Aorta (tissue), 5 donors: ENCODE measurements at regions not wholly inside any gene's neighbourhood (a gene's known extent, or its start where the extent isn't known, plus 50 kb on each side); places are given as distances from the start of the nearest gene placed in this dataset.

Experiments
- ATAC-seq: fragments of 200-7000 bp; cut with Tn5 transposase; one replicate; pipeline ENCODE4 v1.9.1; 2022; ENCODE audit warnings: moderate library complexity; ENCODE audit not compliant: low FRiP score
- DNase-seq, 2 donors: peaks; one replicate each; pipeline ENCODE4 v3.0.0-alpha.2; 2020
- H3K27ac ChIP-seq, 2 donors: one replicate each; pipeline ENCODE4 v1.5.1; 2013; ENCODE audit warnings: low read length in 2 of 2, mild to moderate bottlenecking in 2 of 2, moderate library complexity in 2 of 2, control low read depth in 1 of 2, inconsistent platforms in 1 of 2, low read depth in 1 of 2
- H3K27me3 ChIP-seq, 2 donors: one replicate each; pipeline ENCODE4 v1.6.1; 2013; ENCODE audit warnings: control low read depth in 1 of 2, low read length in 1 of 2, mild to moderate bottlenecking in 1 of 2, moderate library complexity in 1 of 2; ENCODE audit not compliant: insufficient read depth in 2 of 2, control insufficient read depth in 1 of 2
- H3K36me3 ChIP-seq, 2 donors: one replicate each; pipeline ENCODE4 v1.6.1; 2013; ENCODE audit warnings: control low read depth in 1 of 2, low read length in 1 of 2, mild to moderate bottlenecking in 1 of 2; ENCODE audit not compliant: insufficient read depth in 2 of 2, control insufficient read depth in 1 of 2
- H3K4me1 ChIP-seq, 2 donors: one replicate each; pipeline ENCODE4 v1.6.1; 2013; ENCODE audit warnings: low read length in 2 of 2, control low read depth in 1 of 2, mild to moderate bottlenecking in 1 of 2, moderate library complexity in 1 of 2; ENCODE audit not compliant: insufficient read depth in 2 of 2, control insufficient read depth in 1 of 2
- H3K4me3 ChIP-seq, 2 donors: one replicate each; pipeline ENCODE4 v1.5.1; 2013; ENCODE audit warnings: low read length in 2 of 2, control low read depth in 1 of 2, mild to moderate bottlenecking in 1 of 2
- H3K9me3 ChIP-seq: one replicate; pipeline ENCODE4 v1.6.1; 2013; ENCODE audit warnings: mild to moderate bottlenecking, low read length; ENCODE audit not compliant: control insufficient read depth
- WGBS, 2 donors: extraction: QIAGEN DNeasy Blood & Tissue Kit; methylation state at CpG; one replicate each; pipeline ENCODE4 v1.1.7; 2013; 5-methylcytosine and 5-hydroxymethylcytosine counted together
- intact Hi-C, 2 donors: fragments of 100-400 bp; cut with DNase I; formaldehyde crosslinking; loops; one replicate each; pipeline versions ENCODE4 v1.14.2 to v1.15.0; 2022
- donor health status: healthy with polysubstance abuse.
- donor health status: Bipolar disorder and iron deficiency.
- donor health status: DM: no; HTN: no; CAD: no.
- donor health status: DM: no; HTN: no; CAD: no.
- donor health status: DM: yes; HTN: yes; CAD: no.

DNA sequence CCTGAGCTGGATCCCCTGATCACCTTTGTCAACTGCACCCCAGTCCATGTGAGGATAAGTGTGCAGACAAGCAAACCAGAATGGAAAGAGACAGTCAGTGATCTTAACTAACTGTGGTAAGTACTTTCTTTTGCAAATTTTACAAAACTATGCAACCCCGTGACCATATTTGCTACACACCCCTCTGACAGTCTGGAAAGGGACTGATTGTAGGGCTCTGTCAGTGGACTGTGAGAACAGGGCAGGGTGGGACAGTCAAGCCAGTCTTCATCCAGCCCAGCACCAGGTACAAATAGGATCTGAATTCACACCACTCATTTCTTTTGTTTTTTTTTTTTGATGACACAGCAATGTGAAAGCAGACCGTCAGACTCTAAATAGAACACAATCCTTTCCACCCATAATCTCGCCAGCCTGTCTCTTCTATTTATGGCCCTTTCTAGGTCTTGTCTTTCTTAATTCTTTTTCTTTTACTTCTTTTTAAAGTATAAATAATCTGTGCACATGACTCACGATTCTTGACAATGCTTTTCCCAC, 165.6 kb downstream of the ARL6IP6 start:
- Histone ChIP-seq H3K4me1 (no peaks in the 10 kb centered on the region), H3K4me3 (no peak overlapping the region), H3K9me3 (peaks cover 1% of the 10 kb centered on the region), H3K36me3 (no peaks in the 10 kb centered on the region), H3K27ac (no peak overlapping the region), H3K27me3 (no peaks in the 10 kb centered on the region)
- WGBS, 2 donors, result 34 to 40% methylated on average over 4 of the region's 4 CpGs
- ATAC-seq (no peak), DNase-seq (no peak)
- intact Hi-C loops, result no loop called here

DNA sequence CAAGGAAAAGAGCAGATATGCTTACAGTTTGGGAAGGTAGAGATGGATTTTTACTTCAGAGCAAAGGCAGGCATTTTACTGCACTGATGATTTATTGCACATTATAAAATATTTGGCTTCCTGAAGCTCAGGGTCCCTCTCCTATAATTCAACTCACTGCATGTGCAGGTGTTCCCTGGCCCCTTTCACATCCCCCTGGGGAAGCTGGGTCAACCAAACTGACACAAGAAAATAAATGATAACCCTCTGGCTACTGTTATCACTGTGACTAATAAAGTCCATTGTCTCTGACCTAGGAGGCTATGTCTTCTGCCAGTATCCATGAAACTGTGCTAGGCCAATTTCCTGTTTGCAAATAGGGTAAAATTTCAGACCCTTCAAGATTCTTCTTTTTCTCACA, 163.1 kb downstream of the ARL6IP6 start:
- intact Hi-C loops, result no loop called here
- Histone ChIP-seq H3K9me3 (peaks cover 1% of the 10 kb centered on the region), H3K4me3 (no peak overlapping the region), H3K27me3 (no peaks in the 10 kb centered on the region), H3K36me3 (no peaks in the 10 kb centered on the region), H3K4me1 (no peaks in the 10 kb centered on the region), H3K27ac (no peak overlapping the region)
- no peak for DNase-seq
- no peak for ATAC-seq

DNA sequence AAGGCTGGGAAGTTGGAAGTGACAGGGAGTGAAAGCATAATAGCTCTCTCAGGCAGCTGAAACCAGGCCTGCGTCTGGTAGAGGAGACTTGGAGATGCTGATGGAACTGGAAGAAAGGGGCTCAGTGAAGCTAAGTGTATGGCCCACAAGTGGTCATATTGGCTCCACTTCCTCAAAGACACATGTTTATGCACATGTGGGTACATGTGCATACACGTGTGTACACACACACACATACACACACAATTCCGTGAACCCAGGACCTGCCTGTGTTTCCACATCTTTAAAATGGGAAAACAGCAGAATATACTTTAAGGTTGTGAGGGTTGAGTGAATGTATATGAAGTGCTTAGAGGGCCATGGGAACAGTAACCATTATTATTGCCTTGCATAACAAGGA, 160.9 kb downstream of the ARL6IP6 start:
- ATAC-seq (no peak), DNase-seq (no peak)
- 76 to 79% methylated on average over 3 of the region's 3 CpGs for WGBS, 2 donors
- Histone ChIP-seq H3K27me3 (no peaks in the 10 kb centered on the region), H3K36me3 (no peaks in the 10 kb centered on the region), H3K9me3 (peaks cover 1% of the 10 kb centered on the region), H3K4me1 (no peaks in the 10 kb centered on the region), H3K27ac (no peak overlapping the region), H3K4me3 (no peak overlapping the region)
- intact Hi-C loops, result no loop called here

DNA sequence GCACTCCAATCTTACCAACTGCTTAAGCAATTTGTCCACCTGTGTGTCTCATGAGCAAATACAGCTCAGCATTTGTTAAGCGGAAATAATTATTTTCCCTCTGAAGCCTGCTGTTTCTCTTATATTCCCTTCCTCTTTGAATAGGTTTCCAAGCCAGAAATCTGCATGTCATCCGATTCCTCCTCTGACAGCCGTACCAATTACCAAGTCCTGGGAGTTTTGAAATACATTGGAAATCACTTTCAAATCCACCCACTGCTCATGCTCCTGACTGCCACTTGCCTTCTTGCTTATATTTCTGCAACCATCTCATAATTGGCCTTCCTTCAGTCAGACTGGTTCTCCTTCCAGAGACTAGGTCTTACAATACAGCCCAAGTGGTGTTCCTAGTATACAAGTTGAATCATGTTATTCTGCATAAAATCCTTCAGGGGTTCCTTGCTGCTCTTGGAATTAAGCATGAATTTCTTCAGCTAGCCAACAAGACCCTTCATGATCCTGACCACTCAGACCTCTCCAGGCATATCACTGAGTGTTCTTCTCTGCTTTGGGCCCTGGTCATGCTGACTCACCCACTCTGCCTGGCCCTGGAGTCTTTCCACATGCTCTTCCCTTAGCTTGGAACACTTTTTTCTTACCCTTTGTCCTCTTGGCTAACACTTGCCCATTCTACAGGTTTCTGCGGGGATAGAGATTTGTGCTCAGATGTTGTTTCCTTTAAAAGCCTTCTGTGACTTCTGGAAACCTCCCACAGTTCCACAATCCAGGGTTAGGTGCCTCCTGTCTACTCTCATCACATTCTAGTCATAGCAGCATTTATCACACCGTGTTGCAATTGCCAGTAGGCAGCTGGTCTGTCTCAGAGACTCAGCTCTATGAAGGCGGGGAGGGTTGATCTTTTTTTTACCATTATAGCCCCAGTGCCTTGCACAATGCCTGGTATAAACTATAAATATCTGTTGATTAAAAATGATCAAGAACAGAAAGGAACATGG, 157.6 kb downstream of the ARL6IP6 start:
- H3K9me3 ChIP-seq, result no peaks in the 10 kb centered on the region
- WGBS, 2 donors, result 73 to 75% methylated on average over 6 of the region's 6 CpGs
- no peaks in the 10 kb centered on the region for H3K27me3 ChIP-seq
- H3K4me1 ChIP-seq, result no peaks in the 10 kb centered on the region
- ATAC-seq (no peak), DNase-seq (no peak)
- intact Hi-C loops, result no loop called here
- no peak overlapping the region for H3K4me3 ChIP-seq
- no peaks in the 10 kb centered on the region for H3K36me3 ChIP-seq
- H3K27ac ChIP-seq, result no peak overlapping the region

DNA sequence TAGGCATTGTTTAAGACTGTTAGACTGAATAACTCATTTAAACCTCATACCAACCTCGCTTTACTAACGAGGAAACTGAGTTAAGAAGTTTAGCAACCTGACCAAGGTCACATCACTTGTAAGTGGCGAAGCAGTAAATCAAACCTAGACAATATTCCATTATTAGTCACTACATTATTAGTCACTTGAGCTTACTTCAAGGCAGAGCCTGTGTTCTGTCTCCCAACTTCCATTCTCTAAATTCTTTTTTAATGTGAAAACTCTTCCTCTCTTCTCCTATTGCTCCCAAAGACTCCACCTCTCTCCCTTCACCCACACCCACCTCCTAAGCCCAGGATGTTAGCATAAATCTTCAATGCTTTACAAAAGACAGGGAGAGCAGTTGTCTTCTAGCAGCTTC, 156.5 kb downstream of the ARL6IP6 start:
- Histone ChIP-seq H3K4me3 (no peak overlapping the region), H3K9me3 (no peaks in the 10 kb centered on the region), H3K36me3 (no peaks in the 10 kb centered on the region), H3K27me3 (no peaks in the 10 kb centered on the region), H3K27ac (no peak overlapping the region), H3K4me1 (no peaks in the 10 kb centered on the region)
- intact Hi-C loops, result no loop called here
- DNase-seq (no peak), ATAC-seq (no peak)
- 77 to 81% methylated on average over 3 of the region's 3 CpGs for WGBS, 2 donors

DNA sequence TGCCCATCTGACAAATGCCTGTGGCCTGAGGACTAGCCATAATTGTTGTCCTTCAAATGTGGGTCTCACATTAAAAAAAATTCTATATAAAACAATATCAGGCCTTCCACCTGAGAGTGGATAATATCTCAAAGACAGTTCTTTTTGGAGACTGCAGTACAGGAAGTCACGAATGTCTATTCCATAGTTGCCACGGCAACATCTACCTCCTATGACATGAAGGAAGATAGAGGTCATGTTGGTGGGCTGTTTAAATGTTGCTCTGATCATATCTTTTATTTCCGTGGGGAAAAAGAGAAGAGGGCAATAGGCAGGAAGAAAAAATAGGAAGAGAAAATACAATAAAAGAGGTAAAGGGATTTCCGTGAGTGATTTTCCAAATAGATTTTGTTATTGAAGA, 151.8 kb downstream of the ARL6IP6 start:
- DNase-seq (no peak), ATAC-seq (no peak)

DNA sequence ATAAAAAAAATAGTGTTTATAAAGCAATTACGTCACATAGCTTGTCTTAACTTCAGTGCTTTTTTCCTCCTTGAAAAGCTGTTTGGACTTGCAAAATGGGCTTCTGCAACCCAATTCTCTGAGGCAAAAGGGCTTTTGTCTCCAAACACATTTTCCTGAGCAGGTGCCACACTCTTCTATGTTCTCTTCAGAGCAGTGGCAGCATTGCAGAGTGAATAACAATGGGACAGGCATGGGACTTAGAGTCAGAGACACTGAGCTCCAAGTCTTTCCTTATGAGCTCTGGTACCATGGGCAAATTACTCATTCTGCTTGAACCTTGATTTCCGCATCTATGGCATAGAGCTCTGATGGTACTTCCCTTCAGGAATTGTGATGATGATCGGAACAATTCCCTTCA, 149.0 kb downstream of the ARL6IP6 start:
- Histone ChIP-seq H3K4me1 (no peaks in the 10 kb centered on the region), H3K27ac (no peak overlapping the region), H3K27me3 (no peaks in the 10 kb centered on the region), H3K36me3 (no peaks in the 10 kb centered on the region), H3K9me3 (peaks cover 3% of the 10 kb centered on the region), H3K4me3 (no peak overlapping the region)
- DNase-seq, result no peak
- intact Hi-C loops, result no loop called here
- ATAC-seq, result no peak
- WGBS, 2 donors, result 66 to 88% methylated on average over 3 of the region's 3 CpGs

More for the DNA sequence above, 151.8 kb downstream of the ARL6IP6 start:
- intact Hi-C loops, result no loop called here
- WGBS, 2 donors, result 76 to 81% methylated on average over 4 of the region's 4 CpGs
- Histone ChIP-seq H3K9me3 (peaks cover 2% of the 10 kb centered on the region), H3K4me3 (no peak overlapping the region), H3K27me3 (no peaks in the 10 kb centered on the region), H3K4me1 (no peaks in the 10 kb centered on the region), H3K27ac (no peak overlapping the region), H3K36me3 (no peaks in the 10 kb centered on the region)

DNA sequence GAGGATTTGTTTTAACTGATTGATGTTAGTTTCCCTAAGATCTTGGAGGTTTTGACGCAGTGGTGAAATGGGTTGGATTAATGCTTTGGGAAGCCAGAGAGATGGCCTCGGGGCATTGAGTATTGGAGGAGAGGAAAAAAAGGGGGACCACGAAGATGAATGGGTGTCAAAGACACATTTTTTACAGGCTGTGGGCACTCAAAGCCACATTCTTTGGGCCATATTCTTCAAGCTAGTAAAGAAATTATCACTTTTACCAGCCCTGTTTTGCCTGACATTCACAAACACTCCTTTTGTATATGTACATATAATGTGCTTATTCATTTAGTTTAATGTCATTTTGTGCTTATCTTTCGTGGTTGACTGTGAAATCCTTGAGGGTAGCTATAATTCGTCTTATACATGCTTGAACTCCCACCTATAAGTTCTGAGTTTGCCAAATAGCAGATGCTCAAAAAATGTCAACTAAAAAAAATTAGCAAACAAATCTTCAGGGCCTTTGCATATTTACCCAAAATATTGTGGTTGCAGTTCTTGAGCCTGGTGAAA, 146.3 kb downstream of the ARL6IP6 start:
- H3K27ac ChIP-seq, result no peak overlapping the region
- no peak for ATAC-seq
- H3K9me3 ChIP-seq, result peaks cover 3% of the 10 kb centered on the region
- no peaks in the 10 kb centered on the region for H3K36me3 ChIP-seq
- H3K4me3 ChIP-seq, result no peak overlapping the region
- no peaks in the 10 kb centered on the region for H3K4me1 ChIP-seq
- no peak for DNase-seq
- no peaks in the 10 kb centered on the region for H3K27me3 ChIP-seq
- intact Hi-C loops, result no loop called here
- 24 to 39% methylated on average over 5 of the region's 5 CpGs for WGBS, 2 donors

DNA sequence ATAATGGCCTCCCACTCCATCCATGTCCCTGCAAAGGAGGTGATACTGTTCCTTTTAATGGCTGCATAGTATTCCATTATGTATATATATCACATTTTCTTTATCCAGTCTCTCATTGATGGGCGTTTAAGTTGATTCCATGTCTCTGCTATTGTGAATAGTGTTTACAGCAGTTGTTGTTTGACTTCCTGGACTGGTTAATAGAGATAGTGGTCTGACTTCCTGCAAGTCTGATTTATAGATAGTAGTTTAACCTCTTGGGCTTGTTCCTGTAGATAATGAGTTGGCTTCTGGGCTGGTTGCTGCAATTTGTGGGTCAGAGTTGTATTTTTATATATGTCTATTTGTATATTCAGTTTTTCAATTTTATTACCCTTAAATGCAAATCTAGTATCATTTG, 145.4 kb downstream of the ARL6IP6 start:
- no peak overlapping the region for H3K27ac ChIP-seq
- no peak overlapping the region for H3K4me3 ChIP-seq
- H3K36me3 ChIP-seq, result no peaks in the 10 kb centered on the region
- 74 to 84% methylated on average over 1 of the region's 1 CpG for WGBS, 2 donors
- no peaks in the 10 kb centered on the region for H3K27me3 ChIP-seq
- ATAC-seq (no peak), DNase-seq (no peak)
- intact Hi-C loops, result no loop called here
- no peaks in the 10 kb centered on the region for H3K4me1 ChIP-seq
- peaks cover 3% of the 10 kb centered on the region for H3K9me3 ChIP-seq
